COLO829 (cell line): ENCODE measurements at regions not wholly inside any gene's neighbourhood (a gene's known extent, or its start where the extent isn't known, plus 50 kb on each side); places are given as distances from the start of the nearest gene placed in this dataset.
"Not testable (repeated sequence)": the region's sequence is repeated elsewhere in the genome, so short reads cannot be mapped to it uniquely, and the experiment has no call there.

Experiments
- DNase-seq: peaks from one replicate; pipeline ENCODE4 v3.0.0; 2012; ENCODE audit warnings: low spot score

DNA sequence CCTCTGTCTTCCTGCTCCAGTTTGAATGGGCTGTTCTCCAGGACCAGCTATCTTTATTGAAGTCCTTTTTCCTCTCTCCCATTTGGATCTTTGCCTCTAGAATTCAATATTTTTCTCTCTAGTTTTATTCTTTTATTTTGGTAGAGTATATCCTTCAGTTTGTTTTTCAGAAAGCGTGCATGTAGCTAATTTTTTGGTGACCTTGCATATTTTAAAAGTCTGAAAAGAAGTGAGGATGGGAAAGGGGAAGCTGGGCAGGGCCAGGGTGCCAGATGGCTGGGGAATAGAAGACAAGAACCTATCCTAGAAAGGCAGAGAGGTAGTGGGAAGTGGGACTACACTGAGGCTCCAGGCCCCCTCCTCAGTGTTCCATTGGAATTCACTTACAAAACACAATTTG lies 95.0 kb upstream of the ZBED5 start:
- DNase-seq, result no peak

DNA sequence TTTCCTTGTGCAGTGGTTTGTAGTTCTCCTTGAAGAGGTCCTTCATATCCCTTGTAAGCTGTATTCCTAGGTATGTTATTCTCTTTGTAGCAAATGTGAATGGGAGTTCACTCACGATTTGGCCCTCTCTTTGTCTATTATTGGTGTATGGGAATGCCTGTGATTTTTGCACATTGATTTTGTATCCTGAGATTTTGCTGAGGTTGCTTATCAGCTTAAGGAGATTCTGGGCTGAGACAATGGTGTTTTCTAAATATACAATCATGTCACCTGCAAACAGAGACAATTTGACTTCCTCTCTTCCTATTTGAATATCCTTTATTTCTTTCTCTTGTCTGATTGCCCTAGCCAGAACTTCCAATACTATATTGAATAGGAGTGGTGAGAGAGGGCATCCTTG lies 90.1 kb upstream of the ZBED5 start:
- DNase-seq, result not testable (repeated sequence)

DNA sequence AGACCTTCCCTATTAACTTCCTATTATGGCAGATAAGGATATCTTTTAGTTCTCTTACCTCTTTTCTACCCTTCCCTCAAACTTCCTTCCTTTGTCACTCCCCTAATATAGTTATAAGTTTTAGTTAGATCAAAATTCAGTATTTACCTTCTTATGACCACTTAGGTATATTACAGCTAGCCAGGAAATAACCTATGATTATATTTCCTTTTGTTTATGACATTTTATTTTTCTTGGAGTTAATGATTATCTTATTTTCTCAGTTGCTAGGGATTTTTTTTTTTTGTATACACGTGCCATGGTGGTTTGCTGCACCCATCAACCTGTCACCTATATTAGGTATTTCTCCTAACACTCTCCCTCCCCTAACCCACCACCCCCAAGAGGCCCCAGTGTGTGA lies 88.2 kb upstream of the ZBED5 start:
- DNase-seq, result no peak

DNA sequence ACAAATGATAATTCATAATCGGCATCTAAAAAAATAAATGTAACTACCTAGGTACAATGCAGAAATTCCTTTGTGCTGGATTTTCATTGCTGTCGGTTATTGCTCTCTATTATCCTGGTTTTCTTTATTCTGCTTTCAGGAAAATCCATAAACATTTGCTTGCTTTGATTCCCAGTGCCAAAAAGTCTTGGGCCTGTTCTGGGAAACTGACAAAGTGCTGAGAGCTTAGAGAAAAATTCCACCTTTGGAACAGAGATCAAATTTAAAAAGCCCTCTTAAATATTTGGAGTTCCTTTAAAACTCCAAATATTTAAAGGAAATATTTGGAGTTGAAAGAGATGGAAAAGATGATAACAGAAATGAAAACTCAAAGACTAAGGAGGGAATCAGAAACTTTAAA lies 87.3 kb upstream of the ZBED5 start:
- DNase-seq, result no peak

DNA sequence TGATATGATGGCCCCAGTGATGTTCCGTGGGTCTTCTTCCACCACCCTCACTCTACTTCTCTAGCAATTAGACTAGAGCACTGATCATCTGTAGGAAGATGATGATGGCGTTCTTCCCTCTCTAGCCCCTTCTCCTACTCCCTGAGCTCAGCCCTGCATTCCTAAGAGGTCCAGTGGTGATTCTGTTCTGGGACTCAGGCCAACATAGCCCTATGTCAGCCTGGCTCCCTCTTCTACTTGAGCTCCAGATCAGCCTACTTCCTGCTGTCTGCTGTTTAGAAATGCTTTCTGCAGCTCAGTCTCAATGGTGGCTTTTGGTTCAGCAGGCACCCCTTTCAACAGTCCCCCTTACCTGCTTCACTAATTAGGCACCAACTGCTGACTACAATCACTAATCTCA lies 86.1 kb upstream of the ZBED5 start:
- DNase-seq, result no peak

DNA sequence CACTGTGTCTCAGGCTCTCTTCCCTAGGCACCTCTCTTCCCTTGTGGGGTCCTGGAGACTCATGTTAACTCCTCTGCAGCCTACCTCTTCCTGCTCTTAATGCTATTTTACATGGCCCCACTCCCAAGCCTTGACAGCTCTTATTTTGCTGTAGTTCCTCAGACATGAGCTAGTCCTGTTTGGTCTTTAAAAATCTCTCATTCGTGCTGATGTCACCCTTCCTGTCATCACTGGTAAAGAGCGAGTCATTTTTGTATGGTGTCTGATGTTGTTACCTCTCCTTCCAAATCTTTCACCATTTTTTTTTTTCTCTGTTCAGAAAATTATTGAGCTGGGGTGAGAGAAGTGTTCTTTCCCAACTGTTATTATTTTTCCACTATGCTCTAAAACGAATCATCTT lies 84.8 kb upstream of the ZBED5 start:
- no peak for DNase-seq

DNA sequence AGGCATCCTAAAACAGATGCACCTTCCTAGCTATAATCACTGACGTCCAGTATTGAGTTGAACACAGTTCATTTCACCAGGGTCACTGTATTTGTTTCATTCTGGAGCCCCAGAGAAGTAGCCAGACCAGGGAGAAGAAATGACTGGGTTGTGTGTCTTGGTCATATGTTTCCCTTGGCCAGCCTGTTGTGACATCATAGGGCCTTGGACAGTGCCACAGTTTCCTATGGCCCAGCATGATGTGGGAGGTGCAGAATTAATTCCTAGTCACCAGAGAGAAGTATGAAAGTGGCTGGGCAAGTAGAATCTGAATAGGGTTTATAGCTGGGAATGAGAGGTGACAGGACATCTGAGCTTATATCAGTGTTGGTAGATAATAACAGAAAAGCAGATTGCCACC lies 84.0 kb upstream of the ZBED5 start:
- DNase-seq, result no peak

DNA sequence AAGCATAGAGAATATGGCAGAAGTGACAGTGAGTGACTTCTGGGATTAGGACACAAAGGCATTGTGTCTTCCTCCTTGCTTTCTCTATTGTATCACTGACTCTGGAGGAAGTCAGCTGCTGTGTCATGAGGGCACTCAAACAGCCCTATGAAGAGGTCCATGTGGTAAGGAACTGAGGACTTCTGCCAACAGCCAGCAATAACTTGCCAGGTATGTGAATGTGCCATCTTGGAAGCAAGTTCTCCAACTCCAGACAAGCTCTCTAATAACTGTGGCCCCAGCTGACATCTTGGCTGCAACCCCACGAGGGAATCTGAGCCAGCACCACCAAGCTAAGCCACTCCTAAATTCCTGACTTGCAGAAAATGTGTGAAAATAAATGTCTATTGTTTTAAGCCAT lies 83.6 kb upstream of the ZBED5 start:
- no peak for DNase-seq

DNA sequence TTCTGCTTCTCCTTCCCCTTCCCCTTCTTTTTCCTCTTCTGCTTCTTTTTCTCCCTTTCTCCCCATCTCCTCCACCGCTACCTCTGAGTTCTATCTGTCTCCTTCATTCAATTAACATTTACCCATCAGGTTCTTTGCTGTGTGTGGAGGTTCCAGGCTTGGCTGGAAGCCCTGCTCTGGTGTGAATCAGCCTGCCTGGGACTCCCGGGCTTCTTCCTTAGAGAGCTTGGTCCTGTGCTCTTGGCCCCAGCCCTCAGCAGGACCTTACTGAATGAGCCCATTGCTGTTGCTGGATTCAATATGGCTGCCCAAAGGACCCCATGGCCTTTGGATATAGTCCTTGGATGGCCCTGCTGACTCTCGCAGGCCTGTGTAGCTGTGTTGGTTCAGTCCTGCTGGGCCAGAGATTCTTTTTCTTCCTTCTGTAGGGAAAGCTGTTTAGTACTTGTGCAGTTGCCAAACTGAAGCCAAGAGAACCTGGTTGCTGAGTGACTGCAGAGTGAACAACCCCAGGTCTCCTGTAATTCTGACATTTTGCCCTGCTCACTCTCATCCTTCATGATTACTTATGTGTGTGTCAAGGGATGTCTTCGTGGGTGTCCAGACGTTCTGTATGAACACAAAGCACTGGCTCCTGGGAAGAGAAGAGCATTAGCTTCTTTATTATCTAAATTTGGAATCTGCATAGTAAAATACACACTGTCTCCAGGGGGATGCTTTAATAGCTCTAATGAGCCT lies 81.0 kb upstream of the ZBED5 start:
- no peak for DNase-seq

DNA sequence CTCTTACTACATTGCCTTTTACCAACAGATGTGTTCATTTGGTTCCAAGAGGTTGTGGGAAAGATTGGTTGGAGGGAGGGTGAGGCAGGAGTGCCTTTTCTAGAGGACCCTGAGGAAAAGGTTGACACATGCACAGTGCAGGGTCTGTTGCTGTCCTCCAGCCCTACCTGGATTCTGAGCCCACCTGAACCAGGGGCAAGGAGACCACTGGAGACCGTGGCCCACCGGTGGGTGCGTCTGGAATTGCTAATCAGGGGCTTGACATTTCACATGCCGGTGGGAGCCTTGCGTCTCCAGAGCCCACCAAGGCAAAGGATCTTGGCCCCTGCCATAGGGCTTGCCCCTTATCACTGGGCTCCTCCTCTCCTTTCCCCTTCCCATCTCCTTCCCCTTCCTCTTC lies 80.4 kb upstream of the ZBED5 start:
- DNase-seq, result no peak

DNA sequence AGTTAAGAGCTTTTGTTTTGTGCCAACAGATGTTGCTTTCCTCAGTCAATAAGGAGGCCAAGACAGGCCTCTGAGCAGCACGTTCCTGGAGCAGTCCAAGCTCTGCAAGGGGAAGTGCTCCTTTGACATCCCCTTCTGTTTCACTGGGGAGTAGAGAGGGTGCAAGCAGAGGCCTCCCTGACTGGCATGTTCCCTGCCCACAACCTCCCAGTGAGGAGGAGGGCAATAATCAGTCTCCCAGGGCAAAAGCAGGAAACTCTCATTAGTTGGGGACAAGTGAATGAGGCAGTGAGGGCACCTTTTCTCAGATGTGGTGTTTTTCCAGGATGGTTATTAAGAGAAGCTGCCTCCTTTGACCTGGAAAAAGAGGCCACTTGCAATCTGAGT lies 79.5 kb upstream of the ZBED5 start:
- DNase-seq, result no peak

DNA sequence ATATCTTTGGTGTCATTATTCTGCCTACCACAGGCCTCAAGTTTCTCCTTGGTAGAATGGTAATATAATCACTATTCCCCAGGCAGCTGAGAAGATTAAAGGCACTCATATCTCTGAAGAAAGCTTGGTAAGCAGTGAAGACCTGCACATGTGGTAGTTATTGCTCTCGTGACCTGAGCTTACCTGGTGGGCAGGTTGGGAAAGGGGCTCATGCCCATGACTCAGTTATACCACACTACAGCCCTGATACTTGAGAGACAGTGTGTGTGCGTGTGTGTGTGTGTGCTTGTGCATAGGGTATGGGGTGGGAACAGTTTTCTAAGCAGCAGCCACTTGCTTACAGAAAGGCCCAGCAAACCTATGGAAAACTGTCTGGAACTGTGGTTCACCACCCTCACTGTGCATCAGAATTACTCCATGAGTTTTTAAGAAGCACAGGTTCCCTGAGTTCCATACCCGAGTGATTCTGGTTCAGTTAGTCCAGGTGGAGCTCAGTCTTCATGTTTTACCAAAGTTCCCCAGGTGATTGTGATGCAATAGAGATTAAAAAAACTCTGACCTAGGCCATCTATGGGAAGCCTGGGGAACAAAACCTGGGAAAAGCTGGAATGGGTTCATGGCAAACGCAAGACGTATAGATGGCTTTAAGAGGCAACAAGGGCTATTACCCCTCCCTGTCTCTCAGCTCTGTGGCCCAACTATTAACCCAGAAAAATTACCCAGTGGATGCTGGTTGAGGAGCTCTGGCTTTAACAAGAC lies 79.0 kb upstream of the ZBED5 start:
- DNase-seq, result no peak

DNA sequence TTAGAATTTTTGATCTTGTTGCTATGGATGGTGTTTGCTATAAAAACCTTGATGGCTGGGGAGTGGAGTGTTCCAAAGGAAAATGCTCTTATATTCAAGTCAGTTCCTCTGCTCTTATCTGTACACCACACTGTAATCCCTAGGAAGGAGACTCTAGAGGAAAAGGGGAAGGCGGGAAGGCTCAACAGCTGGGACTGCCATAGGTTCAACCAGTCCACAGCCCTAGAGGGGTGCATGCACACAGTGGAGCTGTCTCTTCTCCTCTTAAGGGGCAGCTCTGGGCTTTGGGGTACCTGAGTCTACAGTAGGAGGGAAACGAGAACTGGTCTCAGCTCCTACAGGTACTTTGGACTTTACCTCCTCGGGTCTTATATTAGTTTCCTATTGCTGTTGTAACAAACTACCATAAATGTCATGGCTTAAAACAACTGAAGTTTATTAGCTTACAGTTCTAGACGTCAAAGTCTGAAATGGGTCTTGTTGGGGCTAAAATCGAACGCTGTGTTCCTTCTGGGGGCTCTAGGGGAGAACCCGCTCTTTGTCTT lies 77.2 kb upstream of the ZBED5 start:
- no peak for DNase-seq

DNA sequence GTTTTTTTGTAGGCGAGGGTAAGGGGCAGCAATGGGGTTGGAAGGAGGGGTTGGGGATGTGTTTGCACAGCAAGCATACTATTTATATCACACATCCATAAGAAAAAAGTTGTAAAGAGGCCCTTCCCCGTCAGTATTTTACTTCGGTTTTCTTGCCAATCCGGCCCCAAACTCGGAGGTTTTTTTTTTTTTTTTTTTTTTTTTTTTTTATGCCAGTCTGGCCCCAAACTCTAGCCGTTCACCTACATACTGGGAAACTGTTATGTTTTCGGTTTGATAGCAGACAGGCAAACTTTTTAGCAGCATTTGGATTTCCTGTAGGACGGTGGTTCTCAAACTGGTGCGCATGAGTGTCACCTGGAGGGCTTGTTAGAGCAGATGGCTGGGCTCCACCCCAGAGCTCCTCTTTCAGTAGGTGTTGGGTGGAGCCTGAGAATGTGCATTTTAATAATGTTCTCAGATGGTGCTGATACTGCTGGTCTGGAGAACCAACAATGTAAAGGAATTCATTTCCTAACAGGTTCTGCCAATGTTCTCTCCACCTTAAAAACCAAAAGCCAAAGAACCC lies 76.5 kb upstream of the ZBED5 start:
- no peak for DNase-seq

DNA sequence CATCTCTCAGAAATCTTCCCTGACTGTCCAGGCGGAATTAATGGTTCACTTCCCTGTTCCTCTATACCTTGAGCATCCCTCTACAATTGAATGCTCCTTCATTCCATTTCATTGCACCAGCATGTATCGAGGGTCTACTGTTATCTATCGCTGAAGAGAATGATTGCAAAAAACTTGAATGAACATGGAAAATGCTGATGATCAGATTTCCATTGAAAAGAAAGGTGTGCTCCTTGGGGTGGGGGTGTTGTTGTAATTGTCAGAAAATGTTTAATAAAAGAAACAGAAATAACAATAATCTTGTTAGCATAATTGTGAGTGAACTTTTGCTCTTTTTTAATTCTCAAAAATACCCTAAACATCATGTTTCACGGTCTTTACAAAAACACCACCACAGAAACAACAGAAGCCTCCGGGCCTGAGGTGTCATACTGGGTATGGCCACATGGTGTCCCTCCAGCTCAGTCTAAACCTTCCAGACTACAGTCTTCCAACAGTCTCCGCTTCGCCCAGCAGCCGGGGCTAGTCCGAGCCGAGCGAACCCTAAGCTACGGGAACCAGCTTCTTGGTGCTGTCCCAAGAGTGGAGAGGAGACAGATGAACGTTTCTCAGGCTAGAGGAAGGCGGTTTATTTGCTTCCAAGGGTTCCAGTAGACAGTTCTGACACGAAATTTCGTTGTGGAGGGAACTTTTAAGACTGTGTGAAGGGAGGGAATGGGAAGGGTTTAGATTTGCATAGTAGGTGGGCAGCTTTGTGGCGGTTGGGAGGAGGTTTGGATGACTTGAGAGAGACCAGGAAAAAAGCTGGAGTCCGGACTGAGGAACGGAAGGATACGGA lies 75.8 kb upstream of the ZBED5 start:
- DNase-seq, result peak; percentile 96

DNA sequence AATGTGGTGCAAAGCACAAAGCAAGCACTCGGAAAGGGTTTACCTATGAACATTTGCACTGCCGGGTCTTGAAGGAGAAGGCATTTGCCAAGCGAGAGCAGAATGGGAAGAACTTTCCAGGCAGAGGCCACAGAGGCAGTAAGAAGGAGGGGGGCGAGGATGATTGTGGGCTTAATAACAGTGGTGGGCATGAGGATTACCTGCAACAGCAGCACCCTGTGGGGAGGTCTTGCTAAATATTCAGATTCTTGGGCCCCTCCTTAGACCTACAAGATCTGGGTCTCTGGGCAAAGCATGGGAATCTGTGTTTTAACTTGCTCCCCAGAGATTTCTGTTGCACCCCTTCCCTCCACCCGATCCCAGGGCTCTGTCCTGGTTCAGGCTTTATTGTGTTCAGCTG lies 75.1 kb upstream of the ZBED5 start:
- DNase-seq, result no peak

DNA sequence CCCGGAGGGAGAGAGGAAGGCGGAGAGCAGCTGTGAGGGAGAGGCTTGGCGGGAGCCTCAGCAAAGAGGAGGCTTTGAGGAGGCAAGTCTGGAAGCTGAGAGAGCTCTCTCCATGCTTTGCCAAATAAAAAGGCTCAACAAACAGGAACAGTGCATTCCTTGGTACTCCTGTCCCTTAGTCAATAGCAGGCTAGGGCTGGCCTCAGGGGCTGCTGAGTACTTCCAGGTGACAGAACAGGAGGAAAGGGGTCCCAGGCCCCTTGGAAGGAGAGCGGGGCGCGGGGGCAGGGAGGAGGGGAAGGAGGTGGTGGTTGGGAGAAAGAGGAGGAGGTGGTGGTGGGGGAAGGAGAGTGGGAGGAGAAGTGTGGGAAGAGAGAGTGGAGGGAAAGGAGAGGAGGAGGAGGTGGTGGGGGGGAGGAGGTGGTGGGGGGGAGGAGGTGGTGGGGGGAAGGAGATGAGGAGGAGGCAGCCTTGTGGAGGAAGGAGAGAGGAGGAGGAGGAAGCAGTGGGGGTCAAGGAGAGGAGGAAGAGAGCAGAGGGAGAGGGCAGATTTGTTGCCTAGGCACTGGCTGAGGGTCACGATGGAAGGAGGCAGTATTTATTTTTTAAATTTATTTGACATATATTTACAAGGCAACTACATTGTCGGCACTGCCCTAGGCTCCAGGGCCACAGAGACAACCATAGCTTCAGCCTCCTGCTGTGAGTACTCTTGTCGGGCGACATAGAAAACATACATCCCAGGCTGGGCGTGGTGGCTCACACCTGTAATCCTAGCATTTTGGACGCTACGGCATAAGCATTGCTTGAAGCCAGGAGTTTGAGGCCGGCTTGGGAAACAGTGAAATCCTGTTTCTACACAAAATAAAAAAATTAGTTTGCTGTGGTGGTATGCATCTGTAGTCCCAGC lies 74.2 kb upstream of the ZBED5 start:
- DNase-seq, result no peak

DNA sequence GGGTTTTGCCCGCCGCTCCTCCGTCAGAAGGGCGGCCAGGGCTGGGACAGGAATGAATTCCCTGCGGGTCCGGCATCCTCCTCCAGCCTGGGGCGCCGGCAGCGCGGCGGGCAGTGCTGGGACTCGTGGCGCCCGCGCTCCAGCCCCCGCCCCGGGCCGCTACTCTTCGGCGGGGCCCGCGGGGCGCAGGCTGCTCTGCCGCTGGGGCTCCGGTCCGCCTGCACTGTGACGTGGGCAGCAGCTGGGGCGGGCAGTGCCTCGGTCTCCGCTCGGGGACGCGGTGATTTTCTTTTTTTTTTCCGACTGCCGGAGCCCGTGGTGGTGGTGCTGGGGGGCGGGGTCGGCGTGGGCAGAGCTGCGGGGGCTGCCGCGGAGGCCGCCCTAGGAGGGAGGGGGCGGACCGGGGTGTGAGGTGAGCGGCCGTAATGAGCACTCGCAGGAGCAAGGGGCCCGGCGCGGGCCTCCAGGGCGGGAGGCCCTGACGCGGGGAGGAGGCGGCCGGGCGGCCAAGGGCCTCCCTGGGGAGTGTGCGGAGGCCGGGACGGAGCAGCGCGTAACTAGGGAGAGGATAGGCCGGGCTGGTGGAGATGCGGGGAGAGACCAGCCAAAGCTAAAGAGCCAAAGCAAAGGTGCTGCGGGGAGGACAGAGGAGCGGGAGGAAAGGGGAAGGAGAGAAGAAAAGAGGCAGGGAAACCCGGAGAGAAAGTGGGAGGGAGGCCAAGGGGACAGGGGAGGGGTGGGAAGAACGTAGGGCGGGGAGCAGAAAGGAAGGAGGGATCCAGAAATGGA lies 73.3 kb upstream of the ZBED5 start:
- peak; percentile 51 for DNase-seq

DNA sequence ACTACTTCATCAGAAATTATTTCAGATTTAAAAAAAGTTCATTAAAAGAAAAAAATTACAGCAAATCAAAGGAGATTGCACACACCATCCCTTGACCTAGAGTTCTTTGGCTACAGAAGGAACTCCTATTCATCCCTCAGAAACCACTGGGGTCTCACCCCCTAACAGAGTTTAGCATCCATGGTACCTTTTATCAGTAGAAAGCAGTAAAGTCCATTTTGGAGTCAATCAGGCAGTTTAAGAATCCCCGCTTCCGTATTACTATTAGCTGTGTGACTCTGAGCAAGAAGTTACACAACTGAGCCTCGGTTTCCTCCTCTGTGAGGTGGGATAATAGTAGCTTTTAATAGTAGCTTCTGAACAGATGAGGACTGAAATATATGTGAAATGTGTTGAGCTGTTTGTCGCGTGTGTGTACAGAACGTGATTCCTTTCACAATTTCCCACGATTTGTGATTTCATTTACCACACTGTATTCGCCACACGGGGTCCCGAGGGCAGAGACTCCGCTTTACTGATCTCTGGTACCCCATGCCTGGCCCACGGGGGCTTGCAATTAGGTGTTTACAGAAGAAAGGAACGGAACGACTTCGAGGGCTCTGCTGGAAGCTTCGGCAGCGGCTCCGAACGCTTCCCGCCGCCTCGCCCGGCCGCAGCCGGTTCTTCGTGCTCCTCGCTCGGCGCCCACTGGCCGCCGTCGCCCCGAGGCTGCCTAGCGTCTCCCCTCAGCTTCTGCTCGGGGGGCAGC lies 72.5 kb upstream of the ZBED5 start:
- no peak for DNase-seq

DNA sequence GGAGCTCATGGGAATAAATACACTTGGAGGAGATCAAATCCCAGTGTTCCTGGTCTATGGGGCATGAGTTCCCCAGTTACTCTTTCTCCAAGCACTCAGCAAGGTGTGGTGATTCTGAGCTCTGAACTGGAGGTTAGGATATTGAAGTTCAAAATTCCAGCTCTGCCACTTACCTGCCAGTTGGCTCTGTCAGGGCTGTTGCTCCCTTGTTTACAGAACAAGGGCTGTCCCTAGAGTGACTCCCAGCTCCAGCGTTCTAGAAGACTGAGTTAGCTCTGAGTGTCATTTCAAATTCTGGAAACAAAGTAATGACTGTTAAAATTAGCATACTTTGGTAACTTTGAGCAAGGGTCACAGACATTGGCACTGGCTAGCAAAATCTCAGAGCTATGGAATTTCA lies 69.7 kb upstream of the ZBED5 start:
- no peak for DNase-seq
